ENCODE measurements at regions not wholly inside any gene's neighbourhood (a gene's known extent, or its start where the extent isn't known, plus 50 kb on each side); places are given as distances from the start of the nearest gene placed in this dataset.
"Not testable (repeated sequence)": the region's sequence is repeated elsewhere in the genome, so short reads cannot be mapped to it uniquely, and the experiment has no call there.

DNA sequence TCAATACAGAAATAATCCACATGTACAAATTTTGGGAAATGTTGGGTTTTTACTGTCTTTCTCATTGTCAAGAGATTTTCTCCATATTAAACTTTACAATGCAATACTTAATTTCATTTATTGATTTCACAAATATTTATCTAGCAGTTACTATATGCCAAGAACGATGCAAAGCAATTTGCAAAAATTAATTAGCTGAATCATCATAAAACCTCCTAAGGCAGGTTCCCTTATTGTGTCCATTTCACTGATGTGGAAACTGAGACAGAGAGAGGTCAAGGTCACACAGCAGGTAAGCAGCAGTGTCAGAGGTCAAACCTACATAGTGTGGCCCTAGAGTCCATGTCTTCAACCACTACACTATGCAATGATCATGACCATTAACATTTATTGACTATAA lies 286.8 kb upstream of the AUTS2 start:
- no peak for DNase-seq

DNA sequence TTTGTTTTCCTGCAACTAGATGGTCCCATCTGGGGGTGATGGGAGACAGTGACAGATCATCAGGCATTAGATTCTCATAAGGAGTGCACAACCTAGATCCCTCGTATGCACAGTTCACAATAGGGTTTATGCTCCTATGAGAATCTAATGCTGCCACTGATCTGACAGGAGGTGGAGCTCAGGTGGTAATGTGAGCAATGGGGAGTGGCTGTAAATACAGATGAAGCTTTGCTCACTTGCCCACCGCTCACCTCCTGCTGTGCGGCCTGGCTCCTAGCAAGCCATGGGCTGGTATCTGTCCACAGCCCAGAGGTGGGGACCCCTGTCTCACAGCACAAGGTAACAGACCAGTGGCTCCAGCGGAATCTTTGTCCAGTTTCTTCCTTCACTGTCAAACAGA lies 284.4 kb upstream of the AUTS2 start:
- not testable (repeated sequence) for DNase-seq

DNA sequence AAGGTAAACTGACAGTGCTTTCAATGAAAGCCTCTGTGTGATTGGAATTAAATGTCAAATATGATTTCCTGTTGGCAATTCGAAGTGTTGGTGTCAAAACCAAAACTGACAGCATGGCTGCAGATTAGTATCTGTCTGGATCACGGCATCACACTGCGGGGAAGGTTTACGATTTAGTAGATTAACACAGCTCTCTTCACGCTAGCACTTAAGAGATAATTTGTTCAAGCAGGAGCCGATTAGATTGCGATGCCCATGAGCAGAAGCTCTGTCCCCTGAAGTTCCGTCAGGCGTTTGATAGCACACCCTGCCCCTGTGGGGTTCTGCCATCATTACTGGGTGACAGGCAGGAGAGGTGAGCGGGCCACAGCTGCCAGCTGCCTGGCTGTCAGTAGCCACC lies 279.5 kb upstream of the AUTS2 start:
- DNase-seq = no peak

DNA sequence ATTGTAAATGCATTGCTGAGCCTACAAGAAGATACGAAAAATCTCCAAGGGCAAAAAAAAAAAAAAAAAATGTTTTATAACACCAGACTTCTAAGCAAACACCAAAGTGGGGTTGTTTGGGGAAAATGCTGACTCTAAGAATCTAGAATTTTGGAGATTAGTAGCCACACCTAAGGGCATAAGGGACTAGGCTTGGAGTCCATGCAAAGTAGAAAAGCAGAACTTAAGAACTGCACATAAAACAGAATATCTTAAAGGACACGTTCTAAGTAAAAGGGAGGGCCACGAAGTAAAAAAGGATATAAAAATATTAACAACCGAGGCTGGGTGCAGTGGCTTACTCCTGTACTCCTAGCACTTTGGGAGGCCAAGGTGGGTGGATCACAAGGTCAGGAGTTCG lies 269.8 kb upstream of the AUTS2 start:
- DNase-seq = no peak

DNA sequence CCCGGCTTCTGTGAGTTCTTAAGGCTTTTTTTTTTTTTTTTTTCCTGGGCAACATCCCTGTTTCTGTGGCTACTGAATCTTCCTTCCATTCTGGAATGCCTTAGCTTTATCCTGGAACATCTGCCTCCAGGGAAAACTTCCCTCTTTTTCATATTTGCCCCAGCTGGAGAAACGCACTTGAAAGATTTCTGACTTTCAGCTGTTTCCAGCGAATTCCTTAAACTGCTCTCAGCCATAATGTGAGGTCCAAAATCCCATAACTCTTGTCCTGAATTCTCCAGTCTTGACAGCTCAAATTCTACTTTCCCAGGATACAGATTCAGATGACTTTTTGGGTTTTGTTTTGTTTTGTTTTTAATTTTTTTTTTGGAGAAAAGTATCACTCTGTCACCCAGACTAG lies 263.6 kb upstream of the AUTS2 start:
- no peak for DNase-seq

DNA sequence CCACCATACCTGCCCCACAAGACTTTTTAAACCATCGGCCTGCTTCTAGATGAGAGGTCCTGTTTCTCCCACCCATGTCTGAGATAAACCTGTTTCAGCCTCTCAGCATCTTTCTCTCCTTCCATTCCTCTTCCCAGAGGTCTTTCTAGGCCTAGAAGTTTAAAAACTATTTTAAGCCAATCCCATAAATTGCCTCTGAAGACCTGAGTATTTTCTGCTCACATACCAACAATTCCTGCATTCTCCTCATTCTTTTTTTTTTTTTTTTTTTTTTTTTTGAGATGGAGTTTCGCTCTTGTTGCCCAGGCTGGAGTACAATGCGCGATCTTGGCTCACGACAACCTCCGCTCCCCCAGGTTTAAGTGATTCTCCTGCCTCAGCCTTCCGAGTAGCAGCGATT lies 262.9 kb upstream of the AUTS2 start:
- DNase-seq = no peak

DNA sequence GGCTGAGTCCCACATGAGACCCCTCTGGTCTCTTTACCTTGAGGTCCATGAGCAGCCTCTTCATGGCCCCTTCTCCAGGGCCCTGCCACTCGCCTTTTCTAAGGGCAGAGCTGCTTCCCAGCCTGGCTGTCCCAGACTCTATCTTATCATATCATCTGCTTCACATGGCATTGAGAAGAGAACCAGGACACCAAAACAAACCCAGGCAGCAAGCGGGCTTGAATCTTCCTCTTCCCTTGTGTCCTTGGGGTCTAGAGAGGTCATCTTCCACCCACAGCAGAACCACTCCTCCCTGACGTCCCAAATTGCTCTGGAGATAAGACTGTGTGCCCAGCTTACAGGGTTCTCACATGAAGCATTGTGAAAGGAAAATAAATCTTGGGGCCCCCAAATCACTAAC lies 261.3 kb upstream of the AUTS2 start:
- DNase-seq = no peak

DNA sequence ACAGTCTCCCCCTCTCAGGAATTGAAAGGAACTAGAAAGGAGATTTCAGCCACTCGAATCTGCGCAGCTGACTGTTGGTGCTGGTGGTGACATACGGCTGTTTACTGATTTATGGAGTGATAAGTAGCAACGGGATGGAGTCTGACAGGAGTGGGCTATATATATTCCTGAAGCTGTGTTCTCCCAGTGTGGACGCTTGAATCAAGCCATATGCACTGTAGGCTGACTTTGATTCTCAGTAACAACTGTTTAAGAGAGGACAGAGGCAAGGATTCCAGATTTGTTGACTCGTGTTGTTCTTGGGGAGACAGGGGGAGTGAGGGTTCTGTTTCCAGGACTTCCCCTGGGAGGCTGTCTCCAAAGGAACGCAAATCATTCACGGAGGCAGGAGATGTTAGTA lies 260.1 kb upstream of the AUTS2 start:
- DNase-seq = no peak

DNA sequence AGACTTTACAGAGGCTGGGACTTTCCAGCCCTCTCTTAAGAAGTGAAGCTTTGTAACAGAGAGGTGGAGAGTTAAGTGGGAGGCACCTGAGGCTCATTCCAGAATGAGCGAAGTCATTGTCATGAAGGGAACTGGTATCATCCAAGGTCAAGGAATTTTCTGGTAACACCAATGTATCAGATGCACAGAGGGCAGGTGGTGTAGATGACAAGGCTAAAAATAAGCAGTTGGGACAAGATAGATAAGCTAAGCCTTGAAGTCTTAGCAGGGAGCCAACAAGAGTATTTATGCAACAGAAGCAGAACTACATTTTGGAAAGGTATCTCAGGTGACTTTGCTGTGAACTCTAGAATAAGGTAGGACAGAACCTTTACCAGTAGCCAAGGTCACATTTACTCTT lies 257.0 kb upstream of the AUTS2 start:
- DNase-seq = no peak

DNA sequence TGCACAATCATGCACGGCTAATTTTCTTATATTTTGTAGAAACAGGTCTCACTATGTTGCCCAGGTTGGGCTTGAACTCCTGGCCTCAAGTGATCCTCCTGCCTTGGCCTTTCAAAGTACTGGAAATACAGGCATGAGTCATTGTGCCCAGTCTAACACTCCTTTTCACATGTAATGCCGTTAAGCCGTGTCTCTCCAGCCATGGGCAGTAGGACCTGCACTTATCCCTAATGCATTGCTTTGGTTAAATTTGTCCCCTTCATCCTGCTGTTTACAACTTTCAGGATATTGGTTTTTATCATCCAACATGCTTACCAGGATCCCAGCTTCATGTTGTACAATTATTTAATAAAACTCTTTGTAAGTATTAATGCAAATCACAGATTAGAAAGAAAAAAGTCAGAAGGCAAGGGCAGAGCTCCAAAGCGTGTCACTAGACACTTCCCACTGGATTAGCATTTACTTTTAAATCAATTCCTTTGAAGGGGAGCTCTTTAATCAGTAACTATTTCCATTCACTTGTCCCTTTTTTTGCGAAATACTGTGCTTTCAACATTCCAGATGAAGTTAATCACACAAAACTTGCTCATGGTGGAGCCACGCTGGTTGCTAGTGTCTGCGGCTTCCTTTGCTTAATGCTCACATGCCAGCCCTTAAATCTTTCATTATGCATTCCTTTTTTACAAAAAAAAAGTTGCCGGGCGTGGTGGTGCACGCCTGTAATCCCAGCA lies 256.0 kb upstream of the AUTS2 start:
- no peak for DNase-seq

DNA sequence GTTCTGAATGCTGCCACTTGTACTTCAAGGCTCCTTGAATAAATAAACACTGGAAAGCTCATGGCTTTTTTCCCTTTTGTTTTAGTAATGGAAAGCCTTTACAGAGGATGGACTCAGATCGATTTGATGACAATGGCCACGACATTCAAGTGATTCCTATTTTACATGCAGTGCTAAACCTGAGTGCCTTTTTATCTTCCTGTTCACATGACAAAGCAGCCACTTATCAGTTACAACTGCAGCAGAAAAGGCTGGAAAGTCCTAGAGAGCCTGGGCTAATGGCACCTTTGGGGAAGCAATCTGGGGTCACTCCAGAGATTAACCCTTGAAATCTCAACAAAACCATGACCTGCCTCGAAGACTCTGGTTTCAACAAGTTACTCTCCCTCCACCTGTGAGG lies 249.0 kb upstream of the AUTS2 start:
- no peak for DNase-seq

DNA sequence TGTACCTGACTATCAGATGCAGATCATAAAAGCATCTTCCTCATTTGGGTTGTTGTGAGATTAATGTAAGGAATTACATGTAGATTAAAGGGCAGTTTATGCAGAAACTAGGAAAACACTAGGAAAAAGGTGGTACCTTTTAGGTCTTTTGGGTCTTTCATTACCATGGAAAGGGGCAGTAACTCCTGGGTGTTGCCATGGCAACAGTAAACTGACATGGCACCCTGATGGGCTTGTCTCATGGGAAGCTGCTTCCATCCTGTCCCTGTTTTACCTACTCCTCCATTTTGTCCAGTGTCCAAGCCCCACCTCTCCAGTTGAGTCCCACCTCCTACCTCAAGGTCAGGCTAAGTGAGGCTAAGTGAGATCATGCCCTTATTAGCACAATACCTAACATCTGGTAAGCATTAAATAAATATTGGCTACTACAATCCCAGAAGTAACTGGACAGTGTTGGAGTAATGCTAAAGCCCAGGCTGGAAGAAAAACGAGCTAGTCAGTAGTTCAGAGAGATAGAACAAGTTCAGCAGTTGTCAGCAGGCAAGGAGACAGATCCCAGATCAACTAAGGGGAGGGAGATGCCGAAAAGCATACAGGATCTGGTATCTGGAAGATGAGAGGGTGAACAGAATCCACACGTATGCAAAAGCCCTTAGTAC lies 240.0 kb upstream of the AUTS2 start:
- DNase-seq = no peak

DNA sequence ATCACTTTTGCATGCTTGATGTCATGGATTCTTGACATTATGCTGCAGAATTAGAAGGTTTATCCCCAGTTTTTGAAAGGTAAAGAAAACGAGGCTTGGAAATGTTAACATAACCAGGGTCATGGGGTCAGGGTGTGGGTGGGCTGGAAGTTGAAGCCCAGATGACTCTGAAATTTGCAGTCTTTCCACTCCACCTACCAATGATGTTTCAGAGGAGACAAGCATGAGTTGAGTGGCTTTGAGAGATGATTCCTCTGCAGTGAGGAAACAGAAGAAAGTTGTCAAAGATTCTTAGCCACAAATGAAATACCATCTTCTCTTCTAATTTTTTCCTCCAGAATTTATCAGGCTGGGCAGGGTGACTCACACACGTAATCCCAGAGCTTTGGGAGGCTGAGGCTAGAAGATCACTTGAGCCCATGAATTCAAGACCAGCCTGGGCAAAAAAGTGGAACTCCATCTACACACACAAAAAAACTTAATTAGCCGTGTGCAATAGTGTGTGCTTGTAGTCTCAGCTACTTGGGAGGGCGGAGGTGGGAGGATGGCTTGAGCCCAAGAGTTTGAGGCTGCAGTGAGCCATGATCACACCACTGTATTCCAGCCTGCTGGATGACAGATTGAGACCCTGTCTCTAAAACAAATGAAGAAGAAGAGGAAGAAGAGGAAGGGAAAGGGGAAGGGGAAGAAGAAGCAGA lies 239.1 kb upstream of the AUTS2 start:
- no peak for DNase-seq

DNA sequence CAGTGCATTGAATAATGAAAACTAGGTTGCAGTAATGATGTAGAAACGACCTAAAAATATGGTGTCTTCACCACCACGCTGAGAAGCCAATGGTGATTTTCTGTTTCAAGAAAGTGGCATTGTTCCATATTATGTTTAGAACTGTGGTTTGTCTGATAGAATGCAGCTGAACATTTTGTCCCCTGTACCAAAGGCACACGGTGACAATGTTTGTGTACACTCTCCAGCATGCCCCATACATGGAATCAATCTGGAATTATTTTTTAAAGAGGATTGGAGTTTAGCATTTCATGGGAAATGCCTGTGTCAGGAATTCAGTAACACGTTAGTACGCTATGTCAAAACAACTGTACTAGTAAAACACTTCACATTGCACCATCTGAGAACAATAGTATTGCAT lies 237.4 kb upstream of the AUTS2 start:
- DNase-seq = no peak

DNA sequence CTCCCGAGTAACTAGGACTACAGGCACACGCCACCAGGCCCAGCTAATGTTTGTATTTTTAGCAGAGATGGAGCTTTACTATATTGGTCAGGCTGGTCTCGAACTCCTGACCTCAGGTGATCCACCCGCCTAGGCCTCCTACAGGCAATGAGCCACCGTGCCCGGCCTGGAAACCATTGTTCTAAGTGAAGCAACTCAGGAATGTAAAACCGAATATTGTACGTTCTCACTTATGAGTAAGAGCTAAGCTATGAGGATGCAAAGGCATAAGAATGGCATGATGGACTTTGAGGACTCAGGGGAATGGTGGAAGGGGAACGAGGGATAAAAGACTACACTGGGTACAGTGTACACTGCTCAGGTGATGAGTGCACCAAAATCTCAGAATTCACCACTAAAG lies 235.1 kb upstream of the AUTS2 start:
- no peak for DNase-seq

DNA sequence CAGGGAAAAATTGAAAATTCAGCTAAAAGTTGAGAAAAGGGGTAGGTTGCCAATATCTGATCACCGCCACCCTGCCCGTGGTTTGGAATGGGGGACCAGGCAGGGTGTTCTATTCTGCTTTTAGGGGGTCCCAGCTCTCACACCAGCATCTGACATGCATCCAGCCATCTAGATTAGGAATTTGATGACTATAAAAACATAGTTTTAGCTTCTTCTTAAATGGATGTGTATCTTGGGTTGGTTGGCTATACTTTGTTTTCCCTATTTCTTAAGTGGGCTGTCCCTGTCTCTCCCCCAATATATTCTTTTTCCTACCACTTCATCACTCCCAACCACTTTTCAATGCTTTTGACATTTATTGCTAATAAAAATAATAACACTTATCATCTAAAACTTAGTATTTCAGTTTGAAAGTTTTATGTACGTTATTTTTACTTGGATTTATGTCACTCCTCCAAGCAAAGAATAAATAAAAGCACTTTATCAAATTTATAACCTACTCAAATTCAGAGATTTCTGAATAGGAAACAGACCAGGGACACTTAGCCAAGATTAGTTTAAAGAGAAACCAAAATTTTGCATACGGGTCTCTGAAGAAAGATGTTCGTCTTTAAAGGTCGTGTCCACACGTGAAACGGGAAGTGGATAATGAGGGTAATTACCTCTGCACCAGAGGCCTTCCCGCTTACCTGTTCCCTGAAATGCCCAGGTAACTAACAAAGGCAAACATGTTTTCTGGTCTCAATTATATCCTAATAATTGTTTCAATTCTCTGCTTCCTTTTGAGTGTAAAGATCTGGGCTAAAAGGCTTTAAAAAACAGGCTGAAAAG lies 233.2 kb upstream of the AUTS2 start:
- peak; percentile 44 for DNase-seq

DNA sequence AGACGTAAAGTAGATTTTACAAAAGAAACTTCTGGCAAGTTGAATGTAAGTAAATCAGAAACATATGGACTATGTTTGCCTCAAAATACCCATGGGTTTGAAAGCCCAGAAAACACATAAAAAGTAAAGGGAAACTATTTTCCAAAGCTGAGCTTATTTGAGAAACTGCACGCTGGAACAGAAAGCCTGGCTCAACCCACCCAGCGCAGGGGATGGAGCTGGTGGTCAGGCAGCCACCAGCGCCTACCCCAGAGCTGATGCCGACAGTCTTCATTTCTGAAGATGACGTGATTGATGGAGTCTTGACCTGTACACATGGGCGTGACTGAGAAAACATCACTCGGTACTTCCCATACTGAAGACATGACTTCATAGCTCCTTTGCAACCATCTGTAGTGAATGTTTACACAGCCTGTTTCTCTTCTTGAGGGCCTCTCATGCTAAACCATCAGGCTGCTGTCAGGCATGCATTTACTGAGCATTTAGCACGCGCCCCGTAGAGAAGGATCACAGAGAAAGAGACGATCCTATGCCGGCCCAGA lies 232.6 kb upstream of the AUTS2 start:
- peak; percentile 77 for DNase-seq

DNA sequence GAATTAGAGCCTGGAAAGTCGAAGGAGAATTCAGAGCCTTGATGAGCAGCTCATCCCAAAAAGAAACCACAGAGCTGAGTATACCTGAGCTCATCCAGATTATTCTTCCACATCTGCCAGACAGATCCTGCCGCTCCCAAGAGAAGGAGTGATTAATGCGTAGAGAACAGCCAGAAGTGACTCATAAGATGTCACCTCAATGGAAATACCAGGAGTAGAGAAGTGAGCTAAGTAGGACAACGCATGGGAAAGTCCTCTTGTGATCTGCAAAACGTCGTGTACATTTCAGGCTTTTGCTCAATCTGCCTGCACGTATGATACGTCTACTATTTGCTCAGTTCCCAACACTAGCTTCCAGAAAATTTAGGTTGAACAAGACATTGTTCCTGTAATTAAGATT lies 230.5 kb upstream of the AUTS2 start:
- DNase-seq = peak; percentile 58

DNA sequence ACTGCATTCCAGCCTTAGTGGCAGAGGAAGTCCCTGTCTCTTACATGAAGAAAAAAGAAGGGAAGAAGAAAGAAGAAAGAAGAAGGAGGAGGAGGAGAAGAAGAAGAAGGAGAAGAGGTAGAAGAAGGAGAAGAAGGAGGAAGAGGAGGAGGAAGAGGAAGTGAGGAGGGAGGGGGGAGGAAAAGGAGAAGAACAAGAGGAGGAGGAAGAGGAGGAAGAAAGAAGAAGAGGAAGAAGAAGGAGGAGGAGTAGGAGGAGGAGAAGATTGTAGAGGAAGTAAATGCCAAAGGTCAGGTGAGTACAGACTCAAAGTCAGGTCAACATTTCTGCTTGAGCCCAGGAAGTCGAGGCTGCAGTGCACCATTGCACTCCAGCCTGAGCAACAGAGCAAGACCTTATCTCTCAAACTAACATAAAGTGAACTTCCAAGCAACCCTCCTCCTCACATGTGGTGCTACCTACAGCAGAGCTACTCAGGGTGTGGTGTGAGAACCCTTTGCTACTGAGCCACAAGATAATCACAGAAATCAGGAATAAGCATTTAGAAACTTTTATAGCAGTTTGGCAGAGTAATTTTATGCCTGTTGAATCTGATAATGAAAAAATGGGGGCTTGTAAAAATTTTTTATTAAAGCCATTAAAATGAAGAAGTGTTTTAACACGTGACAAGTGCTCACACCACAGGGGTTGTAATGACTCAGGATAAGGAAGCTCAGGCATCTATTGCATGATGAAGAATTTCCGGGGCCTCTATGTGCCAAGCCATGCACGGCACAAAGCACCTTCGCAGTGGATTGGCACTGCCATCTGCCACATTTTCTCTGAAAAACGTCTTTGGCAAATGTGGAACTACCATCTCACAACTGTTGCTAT lies 224.9 kb upstream of the AUTS2 start:
- DNase-seq = peak; percentile 27

DNA sequence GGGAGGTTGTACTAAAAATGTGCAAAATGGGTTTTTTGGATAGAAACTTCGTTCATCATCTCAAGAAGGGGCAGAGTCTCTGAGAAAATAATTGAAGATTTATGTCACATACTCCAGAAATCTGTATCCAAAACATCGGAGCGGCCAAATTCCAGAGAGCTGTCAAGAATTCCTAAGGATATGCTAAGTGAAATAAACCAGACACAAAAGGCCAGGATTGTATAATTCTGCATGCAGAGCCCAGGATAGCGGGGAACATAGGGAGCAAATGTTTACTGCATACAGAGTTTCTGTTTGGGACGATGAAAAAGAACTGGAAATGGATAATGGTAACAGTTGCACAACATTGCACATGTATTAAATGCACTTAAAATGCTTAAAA lies 224.2 kb upstream of the AUTS2 start:
- DNase-seq = peak; percentile 39

DNA sequence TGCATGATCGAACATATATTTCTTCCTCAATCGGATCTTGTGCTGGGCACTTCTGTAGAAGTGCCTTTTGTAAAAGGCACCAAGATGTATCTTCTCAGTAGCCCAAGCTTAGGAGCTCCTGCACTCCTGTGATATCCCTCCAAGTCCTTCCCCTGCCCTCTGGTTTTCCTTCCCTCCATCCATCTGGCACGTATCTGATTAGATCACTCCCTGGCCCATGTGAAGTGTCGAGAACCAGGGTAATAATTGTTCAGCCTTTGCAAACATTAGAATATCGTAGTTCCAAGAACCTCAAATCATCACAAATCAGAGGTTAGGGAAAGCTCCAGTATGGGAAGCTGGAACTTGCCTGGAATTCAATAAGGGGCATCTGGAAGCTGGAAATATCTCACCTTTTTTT lies 221.1 kb upstream of the AUTS2 start:
- DNase-seq = no peak
